ENCODE measurements at regions not wholly inside any gene's neighbourhood (a gene's known extent, or its start where the extent isn't known, plus 50 kb on each side); places are given as distances from the start of the nearest gene placed in this dataset.

GRCh38 chr4:187685247-187685646, 310.3 kb upstream of the ZFP42 start:
- 0% methylated on average over 4 of the region's 6 CpGs for WGBS (ENCODE audit: low lambda C conversion rate)
- Histone ChIP-seq H3K4me2 (ENCODE audit: low read depth, low read length) (no peak overlapping the region), H3K9me3 (ENCODE audit: low read length) (no peaks in the 10 kb centered on the region), H3K27ac (ENCODE audit: extremely low read length, insufficient read depth, low read length) (no peak overlapping the region), H3K27me3 (ENCODE audit: control insufficient read depth in 1 of 2, insufficient read depth in 2 of 2, low read length in 2 of 2) (no peaks in the 10 kb centered on the region), H3K79me2 (ENCODE audit: insufficient read depth, low read length) (no peaks in the 10 kb centered on the region), H2AFZ (ENCODE audit: low read length) (no peak overlapping the region), H3K9ac (ENCODE audit: insufficient read depth, low read depth, low read length) (no peak overlapping the region), H3K4me3 (replicated peaks in 1 of 3; ENCODE audit: insufficient read depth in 1 of 3, low read depth in 2 of 3, low read length in 3 of 3) (no peak overlapping the region), H4K20me1 (ENCODE audit: insufficient read depth, low read length) (no peaks in the 10 kb centered on the region), H3K36me3 (replicated peaks in 1 of 2; ENCODE audit: control insufficient read depth in 1 of 2, insufficient read depth in 2 of 2, low read length in 2 of 2) (no peaks in the 10 kb centered on the region), H3K4me1 (ENCODE audit: insufficient read depth, low read length) (no peaks in the 10 kb centered on the region)
- ChIA-PET CTCF (ENCODE audit: low intra/inter-chr PET ratio, low total read pairs) (no interaction called here), POLR2A (no interaction called here)
- FAIRE-seq, result no peak
- no peak for ATAC-seq
- intact Hi-C loops (cut with micrococcal nuclease; ENCODE audit: unreplicated experiment) (no loop called here), in situ Hi-C loops (cut with HindIII; ENCODE audit: extremely low pct_ligation_motif_present, low pct_unique_long_range_greater_than_20kb) (no loop called here)
- no peak for DNase-seq (ENCODE audit: low spot score)
- TF ChIP-seq ZFP41 (CRISPR knock-in tag; IDR thresholded peaks at IDR 0.05; ENCODE audit: borderline replicate concordance) (no peak), HOXA9 (CRISPR knock-in tag; IDR thresholded peaks at IDR 0.05; ENCODE audit: borderline replicate concordance) (no peak), ZNF740 (CRISPR knock-in tag; IDR thresholded peaks at IDR 0.05) (no peak), ZEB1 (IDR thresholded peaks at IDR 0.05; ENCODE audit: insufficient replicate concordance, low read depth) (no peak), PBX2 (CRISPR knock-in tag; IDR thresholded peaks at IDR 0.05) (no peak), FUBP1 (CRISPR knock-in tag; IDR thresholded peaks at IDR 0.05; ENCODE audit: borderline replicate concordance) (no peak), HNRNPH1 (optimal IDR thresholded peaks at IDR 0.05; ENCODE audit: low read depth, low read length) (no peak)
- no TSS peak for BruUV-seq (replicated peaks)
